GM18867 (cell line): ENCODE measurements at regions not wholly inside any gene's neighbourhood (a gene's known extent, or its start where the extent isn't known, plus 50 kb on each side); places are given as distances from the start of the nearest gene placed in this dataset.
"Not testable (repeated sequence)": the region's sequence is repeated elsewhere in the genome, so short reads cannot be mapped to it uniquely, and the experiment has no call there.

Experiments used
- ATAC-seq: cut with Tn5 transposase; IDR thresholded peaks from one replicate; pipeline ENCODE4 v1.9.1; 2021; ENCODE audit warnings: mild to moderate bottlenecking, moderate library complexity; ENCODE audit not compliant: unreplicated experiment

- no peak for ATAC-seq
Measured at GRCh38 chr15:89024418-89024817, 63.8 kb upstream of the ABHD2 start.

GRCh38 chr15:89026167-89026566 lies 62.1 kb upstream of the ABHD2 start:
- no peak for ATAC-seq

GRCh38 chr15:89028036-89028435 lies 60.2 kb upstream of the ABHD2 start:
- no peak for ATAC-seq

- no peak for ATAC-seq
Measured at GRCh38 chr15:89030311-89030710, 57.9 kb upstream of the ABHD2 start.

GRCh38 chr15:89031637-89032285 lies 56.5 kb upstream of the ABHD2 start:
- ATAC-seq = not testable (repeated sequence)

- ATAC-seq = no peak
Measured at GRCh38 chr15:89034305-89034704, 54.0 kb upstream of the ABHD2 start.

GRCh38 chr15:89035150-89035549 lies 53.1 kb upstream of the ABHD2 start:
- no peak for ATAC-seq

GRCh38 chr15:89035658-89036057 lies 52.6 kb upstream of the ABHD2 start:
- no peak for ATAC-seq

GRCh38 chr15:89038146-89038545 lies 50.1 kb upstream of the ABHD2 start:
- no peak for ATAC-seq
